Osteoblast (primary cell): ENCODE measurements at regions not wholly inside any gene's neighbourhood (a gene's known extent, or its start where the extent isn't known, plus 50 kb on each side); places are given as distances from the start of the nearest gene placed in this dataset.

Experiments used
- DNase-seq: peaks from one replicate; pipeline ENCODE4 v3.0.0; 2011; ENCODE audit warnings: low spot score, mixed read lengths; ENCODE audit not compliant: insufficient read length; ENCODE audit errors: missing footprints
- H2AFZ ChIP-seq: 2 replicates; pipeline ENCODE4 v1.6.0; 2011; ENCODE audit warnings: mild to moderate bottlenecking, low read length
- H3K27ac ChIP-seq: 2 replicates; pipeline ENCODE4 v1.5.1; 2011; ENCODE audit warnings: mild to moderate bottlenecking, low read depth, low read length, moderate library complexity
- H3K27me3 ChIP-seq: 2 replicates; pipeline ENCODE4 v1.6.0; 2012; ENCODE audit warnings: mild to moderate bottlenecking, control low read depth, inconsistent platforms, low read length, moderate library complexity; ENCODE audit not compliant: insufficient read depth
- H3K36me3 ChIP-seq: 2 replicates; pipeline ENCODE4 v1.5.1; 2011; ENCODE audit warnings: mild to moderate bottlenecking, low read length, control low read depth, moderate library complexity; ENCODE audit not compliant: insufficient read depth
- H3K4me1 ChIP-seq: 2 replicates; pipeline ENCODE4 v1.5.1; 2011; ENCODE audit warnings: mild to moderate bottlenecking, low read length, control low read depth, moderate library complexity; ENCODE audit not compliant: insufficient read depth
- H3K4me2 ChIP-seq: 2 replicates; pipeline ENCODE4 v1.6.0; 2011; ENCODE audit warnings: mild to moderate bottlenecking, low read length; ENCODE audit not compliant: insufficient read depth
- H3K4me3 ChIP-seq: fragments of 200-600 bp; sonication (generic); 3 replicates; pipeline ENCODE4 v1.5.1; 2012; ENCODE audit warnings: mild to moderate bottlenecking, low read length, inconsistent platforms; ENCODE audit not compliant: insufficient read depth
- H3K79me2 ChIP-seq: 2 replicates; pipeline ENCODE4 v1.6.0; 2012; ENCODE audit warnings: mild to moderate bottlenecking, low read length, control low read depth, inconsistent platforms; ENCODE audit not compliant: insufficient read depth
- H3K9me3 ChIP-seq: 2 replicates; pipeline ENCODE4 v1.5.1; 2011; ENCODE audit warnings: low read depth, low read length, control low read depth
- H4K20me1 ChIP-seq: 2 replicates; pipeline ENCODE4 v1.6.0; 2012; ENCODE audit warnings: mild to moderate bottlenecking, low read length, control low read depth; ENCODE audit not compliant: insufficient read depth
- CTCF ChIP-seq: IDR thresholded peaks from 2 replicates; pipeline ENCODE4 v1.5.1; 2011; ENCODE audit warnings: mild to moderate bottlenecking, low read depth, low read length, moderate library complexity; ENCODE audit errors: extremely low read depth

- H3K27me3 ChIP-seq: no peaks in the 10 kb centered on the region
- H4K20me1 ChIP-seq: no peaks in the 10 kb centered on the region
- no peak overlapping the region for H3K4me2 ChIP-seq
- DNase-seq: no peak
- no peaks in the 10 kb centered on the region for H3K9me3 ChIP-seq
- no peak overlapping the region for H3K4me3 ChIP-seq
- H3K36me3 ChIP-seq: no peaks in the 10 kb centered on the region
- no peaks in the 10 kb centered on the region for H3K4me1 ChIP-seq
- no peaks in the 10 kb centered on the region for H3K79me2 ChIP-seq
- H3K27ac ChIP-seq: no peak overlapping the region
- H2AFZ ChIP-seq: no peak overlapping the region
- no peak for TF ChIP-seq CTCF
Observed at GRCh38 chr20:7359739-7360138, 580.5 kb downstream of the HAO1 start.

- no peak for TF ChIP-seq CTCF
- DNase-seq: no peak
Observed at GRCh38 chr20:7361321-7361720, 578.9 kb downstream of the HAO1 start.

GRCh38 chr20:7361931-7362330 is 578.3 kb downstream of the HAO1 start:
- H3K27ac ChIP-seq: no peak overlapping the region
- no peak overlapping the region for H3K4me2 ChIP-seq
- H2AFZ ChIP-seq: no peak overlapping the region
- DNase-seq: no peak
- no peaks in the 10 kb centered on the region for H3K9me3 ChIP-seq
- no peak for TF ChIP-seq CTCF
- H4K20me1 ChIP-seq: no peaks in the 10 kb centered on the region
- H3K4me3 ChIP-seq: no peak overlapping the region
- H3K4me1 ChIP-seq: no peaks in the 10 kb centered on the region
- H3K36me3 ChIP-seq: no peaks in the 10 kb centered on the region
- no peaks in the 10 kb centered on the region for H3K27me3 ChIP-seq
- no peaks in the 10 kb centered on the region for H3K79me2 ChIP-seq

More at GRCh38 chr20:7361321-7361720, 578.9 kb downstream of the HAO1 start:
- no peaks in the 10 kb centered on the region for H3K4me1 ChIP-seq
- H4K20me1 ChIP-seq: no peaks in the 10 kb centered on the region
- no peaks in the 10 kb centered on the region for H3K79me2 ChIP-seq
- H3K9me3 ChIP-seq: no peaks in the 10 kb centered on the region
- no peak overlapping the region for H3K4me3 ChIP-seq
- H3K27ac ChIP-seq: no peak overlapping the region
- no peak overlapping the region for H3K4me2 ChIP-seq
- no peak overlapping the region for H2AFZ ChIP-seq
- H3K36me3 ChIP-seq: no peaks in the 10 kb centered on the region
- H3K27me3 ChIP-seq: no peaks in the 10 kb centered on the region

GRCh38 chr20:7362601-7363000 is 577.7 kb downstream of the HAO1 start:
- H3K4me3 ChIP-seq: no peak overlapping the region
- no peaks in the 10 kb centered on the region for H3K79me2 ChIP-seq
- TF ChIP-seq CTCF: no peak
- no peak for DNase-seq
- H3K9me3 ChIP-seq: no peaks in the 10 kb centered on the region
- H3K36me3 ChIP-seq: no peaks in the 10 kb centered on the region
- no peaks in the 10 kb centered on the region for H3K4me1 ChIP-seq
- H3K4me2 ChIP-seq: no peak overlapping the region
- no peaks in the 10 kb centered on the region for H4K20me1 ChIP-seq
- H3K27ac ChIP-seq: no peak overlapping the region
- no peaks in the 10 kb centered on the region for H3K27me3 ChIP-seq
- no peak overlapping the region for H2AFZ ChIP-seq
